HEK293 (cell line): ENCODE measurements at regions not wholly inside any gene's neighbourhood (a gene's known extent, or its start where the extent isn't known, plus 50 kb on each side); places are given as distances from the start of the nearest gene placed in this dataset.

Experiments used
- CTCF ChIA-PET: fragments of 350-600 bp; formaldehyde crosslinking; extraction: SDS; loops from one replicate; lab custom pipeline; 2021; ENCODE audit warnings: antibody characterized with exemption; lab: Yijun Ruan, JAX
- POLR2A ChIA-PET: fragments of 300-600 bp; formaldehyde crosslinking; extraction: SDS; loops from one replicate; lab custom pipeline; 2020; ENCODE audit warnings: antibody characterized with exemption, inconsistent platforms; lab: Yijun Ruan, JAX
- H3K27ac ChIP-seq: fragments of 200-500 bp; sonication (Bioruptor generic); 2 replicates; pipeline ENCODE4 v1.5.1; 2014; ENCODE audit warnings: low read depth, low read length, control low read depth, inconsistent platforms; ENCODE audit errors: extremely low read depth
- H3K36me3 ChIP-seq, 2 experiments: fragments of 200-500 bp in 1 of 2; sonication (Bioruptor generic) in 1 of 2; 1 replicate in 1 of 2; 2 replicates in 1 of 2; pipeline ENCODE4 v1.5.1; 2014 to 2017; ENCODE audit warnings: inconsistent platforms in 2 of 2, low read length in 2 of 2; ENCODE audit not compliant: control insufficient read depth in 2 of 2, insufficient read depth in 1 of 2
- H3K4me1 ChIP-seq: fragments of 200-500 bp; sonication (Bioruptor generic); 2 replicates; pipeline ENCODE4 v1.5.1; 2014; ENCODE audit warnings: mild to moderate bottlenecking, low read length, inconsistent platforms; ENCODE audit not compliant: control insufficient read depth, insufficient read depth
- H3K4me3 ChIP-seq: 2 replicates; pipeline ENCODE4 v1.5.1; 2011; ENCODE audit warnings: low read depth, mild to moderate bottlenecking, control low read depth, low read length, moderate library complexity
- H3K9me3 ChIP-seq: fragments of 200-500 bp; sonication (Bioruptor generic); 2 replicates; pipeline ENCODE4 v1.5.1; 2014; ENCODE audit warnings: low read depth, low read length, inconsistent platforms; ENCODE audit not compliant: control insufficient read depth, insufficient read depth
- FEZF1 ChIP-seq: fragments of 450-650 bp; formaldehyde crosslinking; IDR thresholded peaks from 2 replicates; pipeline ENCODE4 v1.5.1; 2016; ENCODE audit warnings: missing biosample characterization, missing genetic modification characterization
- KLF1 ChIP-seq: fragments of 450-650 bp; formaldehyde crosslinking; IDR thresholded peaks from 2 replicates; pipeline ENCODE4 v1.5.1; 2016; ENCODE audit warnings: missing biosample characterization, missing genetic modification characterization
- YY1 ChIP-seq: fragments of 450-650 bp; formaldehyde crosslinking; IDR thresholded peaks from 2 replicates; pipeline ENCODE4 v1.5.1; 2018; ENCODE audit warnings: missing biosample characterization, missing genetic modification characterization
- ZBTB8A ChIP-seq: fragments of 450-650 bp; formaldehyde crosslinking; IDR thresholded peaks from 2 replicates; pipeline ENCODE4 v1.5.1; 2016; ENCODE audit warnings: missing biosample characterization, missing genetic modification characterization
- ZFP69B ChIP-seq: fragments of 450-650 bp; formaldehyde crosslinking; IDR thresholded peaks from 2 replicates; pipeline ENCODE4 v1.5.1; 2016; ENCODE audit warnings: missing biosample characterization, missing genetic modification characterization
- ZNF157 ChIP-seq: fragments of 450-650 bp; formaldehyde crosslinking; IDR thresholded peaks from 2 replicates; pipeline ENCODE4 v1.5.1; 2016; ENCODE audit warnings: missing biosample characterization, missing genetic modification characterization
- ZNF16 ChIP-seq: fragments of 450-650 bp; formaldehyde crosslinking; IDR thresholded peaks from 2 replicates; pipeline ENCODE4 v1.5.1; 2016; ENCODE audit warnings: low read depth, missing biosample characterization, missing genetic modification characterization
- ZNF292 ChIP-seq: fragments of 450-650 bp; formaldehyde crosslinking; IDR thresholded peaks from 2 replicates; pipeline ENCODE4 v1.5.1; 2016; ENCODE audit warnings: low read depth, missing biosample characterization, missing genetic modification characterization, borderline replicate concordance
- ZNF335 ChIP-seq: fragments of 450-650 bp; formaldehyde crosslinking; conservative IDR thresholded peaks from 2 replicates; pipeline ENCODE4 v1.5.1; 2016; ENCODE audit warnings: missing biosample characterization, missing genetic modification characterization
- ZNF561 ChIP-seq: fragments of 450-650 bp; IDR thresholded peaks from 2 replicates; pipeline ENCODE4 v1.5.1; 2018; ENCODE audit warnings: missing biosample characterization, missing genetic modification characterization, borderline replicate concordance
- ZNF571 ChIP-seq: fragments of 450-650 bp; formaldehyde crosslinking; IDR thresholded peaks from 2 replicates; pipeline ENCODE4 v1.5.0; 2017; ENCODE audit warnings: missing biosample characterization, missing genetic modification characterization
- ZNF624 ChIP-seq: fragments of 450-650 bp; formaldehyde crosslinking; IDR thresholded peaks from 2 replicates; pipeline ENCODE4 v1.5.1; 2017; ENCODE audit warnings: missing biosample characterization, missing genetic modification characterization
- ZNF664 ChIP-seq: fragments of 450-650 bp; formaldehyde crosslinking; IDR thresholded peaks from 2 replicates; pipeline ENCODE4 v1.5.1; 2016; ENCODE audit warnings: missing biosample characterization, missing genetic modification characterization
- ZNF747 ChIP-seq: fragments of 450-650 bp; formaldehyde crosslinking; IDR thresholded peaks from 2 replicates; pipeline ENCODE4 v1.5.1; 2016; ENCODE audit warnings: missing biosample characterization, missing genetic modification characterization
- ZNF76 ChIP-seq: fragments of 450-650 bp; formaldehyde crosslinking; IDR thresholded peaks from 2 replicates; pipeline ENCODE4; 2016; ENCODE audit warnings: low read depth, missing biosample characterization, missing genetic modification characterization, borderline replicate concordance
- ZSCAN30 ChIP-seq: fragments of 450-650 bp; IDR thresholded peaks from 2 replicates; pipeline ENCODE4 v1.5.1; 2018; ENCODE audit warnings: missing biosample characterization, mild to moderate bottlenecking, missing genetic modification characterization, moderate library complexity
- TF ChIP-seq, protein P1 (sequence below): fragments of 450-650 bp; formaldehyde crosslinking; IDR thresholded peaks from 2 replicates; pipeline ENCODE4 v1.5.1; 2016; ENCODE audit warnings: missing biosample characterization, missing genetic modification characterization, low read depth
- TF ChIP-seq, protein P2 (sequence below): IDR thresholded peaks from 2 replicates; pipeline ENCODE4 v1.6.1; 2011; ENCODE audit warnings: mild to moderate bottlenecking, low read depth, low read length, borderline replicate concordance
- TF ChIP-seq, protein P3 (sequence below): fragments of 450-650 bp; formaldehyde crosslinking; IDR thresholded peaks from 2 replicates; pipeline ENCODE4 v1.5.1; 2016; ENCODE audit warnings: missing biosample characterization, missing genetic modification characterization
- TF ChIP-seq, protein P4 (sequence below): fragments of 450-650 bp; formaldehyde crosslinking; IDR thresholded peaks from 2 replicates; pipeline ENCODE4 v1.5.1; 2016; ENCODE audit warnings: missing biosample characterization, missing genetic modification characterization
- TF ChIP-seq, protein P5 (sequence below): fragments of 450-650 bp; formaldehyde crosslinking; IDR thresholded peaks from 2 replicates; pipeline ENCODE4 v1.5.1; 2016; ENCODE audit warnings: missing biosample characterization, missing genetic modification characterization

DNA sequence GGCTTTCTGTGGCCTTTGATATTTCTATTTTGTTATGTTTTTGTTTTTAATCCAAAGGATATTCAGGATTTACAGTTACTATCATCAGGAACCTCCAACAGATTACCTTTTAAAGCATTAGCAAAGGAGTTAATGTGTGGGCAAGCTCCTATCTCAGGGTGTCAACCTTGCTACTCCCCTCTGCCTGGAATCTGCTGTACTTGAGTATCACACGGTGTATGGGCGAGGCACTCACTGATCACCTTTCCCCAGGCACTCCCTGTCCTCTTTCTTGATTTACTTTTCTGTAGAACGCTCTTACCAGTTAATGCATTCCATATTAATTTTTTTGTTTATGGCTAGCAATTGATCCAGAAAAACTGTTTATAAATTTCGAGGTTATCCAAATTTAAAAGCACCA, 117.0 kb upstream of the GAS1 start:
- TF ChIP-seq ZSCAN30 (tag by site-specific recombination): no peak
- TF ChIP-seq ZBTB8A (tag by site-specific recombination): no peak
- no peak for TF ChIP-seq ZNF571 (tag by site-specific recombination)
- no peak for TF ChIP-seq ZNF747 (tag by site-specific recombination)
- TF ChIP-seq, protein P1, sequence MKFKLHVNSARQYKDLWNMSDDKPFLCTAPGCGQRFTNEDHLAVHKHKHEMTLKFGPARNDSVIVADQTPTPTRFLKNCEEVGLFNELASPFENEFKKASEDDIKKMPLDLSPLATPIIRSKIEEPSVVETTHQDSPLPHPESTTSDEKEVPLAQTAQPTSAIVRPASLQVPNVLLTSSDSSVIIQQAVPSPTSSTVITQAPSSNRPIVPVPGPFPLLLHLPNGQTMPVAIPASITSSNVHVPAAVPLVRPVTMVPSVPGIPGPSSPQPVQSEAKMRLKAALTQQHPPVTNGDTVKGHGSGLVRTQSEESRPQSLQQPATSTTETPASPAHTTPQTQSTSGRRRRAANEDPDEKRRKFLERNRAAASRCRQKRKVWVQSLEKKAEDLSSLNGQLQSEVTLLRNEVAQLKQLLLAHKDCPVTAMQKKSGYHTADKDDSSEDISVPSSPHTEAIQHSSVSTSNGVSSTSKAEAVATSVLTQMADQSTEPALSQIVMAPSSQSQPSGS (tag by site-specific recombination): no peak
- TF ChIP-seq ZNF76 (tag by site-specific recombination): no peak
- no peak for TF ChIP-seq YY1 (tag by site-specific recombination)
- no peak for TF ChIP-seq ZNF16 (tag by site-specific recombination)
- no peak for TF ChIP-seq ZNF157
- TF ChIP-seq, protein P2, sequence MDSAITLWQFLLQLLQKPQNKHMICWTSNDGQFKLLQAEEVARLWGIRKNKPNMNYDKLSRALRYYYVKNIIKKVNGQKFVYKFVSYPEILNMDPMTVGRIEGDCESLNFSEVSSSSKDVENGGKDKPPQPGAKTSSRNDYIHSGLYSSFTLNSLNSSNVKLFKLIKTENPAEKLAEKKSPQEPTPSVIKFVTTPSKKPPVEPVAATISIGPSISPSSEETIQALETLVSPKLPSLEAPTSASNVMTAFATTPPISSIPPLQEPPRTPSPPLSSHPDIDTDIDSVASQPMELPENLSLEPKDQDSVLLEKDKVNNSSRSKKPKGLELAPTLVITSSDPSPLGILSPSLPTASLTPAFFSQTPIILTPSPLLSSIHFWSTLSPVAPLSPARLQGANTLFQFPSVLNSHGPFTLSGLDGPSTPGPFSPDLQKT: no peak
- no peak for TF ChIP-seq KLF1 (tag by site-specific recombination)
- no peak overlapping the region for H3K4me3 ChIP-seq
- no peaks in the 10 kb centered on the region for H3K4me1 ChIP-seq
- H3K9me3 ChIP-seq: no peaks in the 10 kb centered on the region
- H3K36me3 ChIP-seq: no peaks in the 10 kb centered on the region
- no peak overlapping the region for H3K27ac ChIP-seq
- ChIA-PET POLR2A (no interaction called here), CTCF (no interaction called here)

DNA sequence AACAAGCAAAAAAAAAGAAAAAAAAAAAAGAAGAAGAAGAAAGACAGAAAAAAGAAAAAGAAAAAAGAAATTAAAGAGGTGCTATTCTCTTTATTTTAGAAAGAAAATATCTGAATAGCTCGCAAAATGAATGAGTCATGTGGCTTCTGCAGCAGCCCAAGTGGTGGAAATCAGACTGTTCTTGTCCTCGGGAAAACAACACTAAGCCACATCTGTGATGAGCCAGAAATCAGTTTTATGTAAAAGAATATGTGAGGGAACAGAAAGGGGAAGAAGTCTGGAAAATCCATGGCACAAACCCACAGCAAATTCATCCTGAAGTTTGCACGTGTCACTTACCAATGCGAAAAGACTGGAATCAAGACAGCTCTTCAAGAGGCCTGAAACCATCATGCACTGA, 118.7 kb upstream of the GAS1 start:
- Histone ChIP-seq H3K27ac (no peak overlapping the region), H3K4me1 (no peaks in the 10 kb centered on the region), H3K36me3 (no peaks in the 10 kb centered on the region), H3K9me3 (no peaks in the 10 kb centered on the region), H3K4me3 (no peak overlapping the region)
- CTCF ChIA-PET: interaction anchor here (0.6 to 1.0 kb wide), 2 partner anchors 25 to 70 kb away, joined by 3 read pairs; no protein-coding TSS in a partner anchor
- POLR2A ChIA-PET: no interaction called here
- TF ChIP-seq ZNF335 (tag by site-specific recombination) (0 out of 2 replicates have a peak, but pooled peaks have one; percentile 27), ZNF561 (tag by site-specific recombination) (no peak), FEZF1 (tag by site-specific recombination) (no peak), ZBTB8A (tag by site-specific recombination) (no peak)
- TF ChIP-seq, protein P3, sequence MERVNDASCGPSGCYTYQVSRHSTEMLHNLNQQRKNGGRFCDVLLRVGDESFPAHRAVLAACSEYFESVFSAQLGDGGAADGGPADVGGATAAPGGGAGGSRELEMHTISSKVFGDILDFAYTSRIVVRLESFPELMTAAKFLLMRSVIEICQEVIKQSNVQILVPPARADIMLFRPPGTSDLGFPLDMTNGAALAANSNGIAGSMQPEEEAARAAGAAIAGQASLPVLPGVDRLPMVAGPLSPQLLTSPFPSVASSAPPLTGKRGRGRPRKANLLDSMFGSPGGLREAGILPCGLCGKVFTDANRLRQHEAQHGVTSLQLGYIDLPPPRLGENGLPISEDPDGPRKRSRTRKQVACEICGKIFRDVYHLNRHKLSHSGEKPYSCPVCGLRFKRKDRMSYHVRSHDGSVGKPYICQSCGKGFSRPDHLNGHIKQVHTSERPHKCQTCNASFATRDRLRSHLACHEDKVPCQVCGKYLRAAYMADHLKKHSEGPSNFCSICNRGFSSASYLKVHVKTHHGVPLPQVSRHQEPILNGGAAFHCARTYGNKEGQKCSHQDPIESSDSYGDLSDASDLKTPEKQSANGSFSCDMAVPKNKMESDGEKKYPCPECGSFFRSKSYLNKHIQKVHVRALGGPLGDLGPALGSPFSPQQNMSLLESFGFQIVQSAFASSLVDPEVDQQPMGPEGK: no peak

DNA sequence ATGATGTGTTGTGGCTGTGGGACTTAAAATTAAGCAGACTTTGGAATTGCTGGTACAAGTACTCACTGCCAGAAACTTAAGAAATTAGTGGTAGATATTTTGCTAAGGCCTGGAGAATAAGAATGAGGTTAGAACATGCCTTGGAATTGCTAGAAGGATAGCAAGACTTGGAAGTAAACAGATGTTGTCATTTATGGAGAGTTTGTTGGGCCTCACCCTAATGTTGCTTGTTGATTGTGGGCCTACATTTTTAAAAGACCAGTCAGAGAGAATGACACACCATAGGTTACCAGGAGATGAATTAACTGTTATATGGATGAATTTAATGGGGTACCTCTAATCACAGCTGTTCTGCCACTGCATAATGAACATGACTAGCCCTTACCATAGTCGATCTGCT, 120.1 kb upstream of the GAS1 start:
- Histone ChIP-seq H3K4me1 (no peaks in the 10 kb centered on the region), H3K4me3 (no peak overlapping the region), H3K9me3 (no peaks in the 10 kb centered on the region), H3K36me3 (no peaks in the 10 kb centered on the region), H3K27ac (no peak overlapping the region)
- no peak for TF ChIP-seq ZNF664 (tag by site-specific recombination)
- no peak for TF ChIP-seq ZFP69B
- no peak for TF ChIP-seq ZNF624
- TF ChIP-seq, protein P4, sequence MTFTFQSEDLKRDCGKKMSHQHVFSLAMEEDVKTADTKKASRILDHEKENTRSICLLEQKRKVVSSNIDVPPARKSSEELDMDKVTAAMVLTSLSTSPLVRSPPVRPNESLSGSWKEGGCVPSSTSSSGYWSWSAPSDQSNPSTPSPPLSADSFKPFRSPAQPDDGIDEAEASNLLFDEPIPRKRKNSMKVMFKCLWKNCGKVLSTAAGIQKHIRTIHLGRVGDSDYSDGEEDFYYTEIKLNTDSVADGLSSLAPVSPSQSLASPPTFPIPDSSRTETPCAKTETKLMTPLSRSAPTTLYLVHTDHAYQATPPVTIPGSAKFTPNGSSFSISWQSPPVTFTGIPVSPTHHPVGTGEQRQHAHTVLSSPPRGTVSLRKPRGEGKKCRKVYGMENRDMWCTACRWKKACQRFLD (tag by site-specific recombination): no peak
- TF ChIP-seq ZNF292 (tag by site-specific recombination): no peak
- TF ChIP-seq, protein P5, sequence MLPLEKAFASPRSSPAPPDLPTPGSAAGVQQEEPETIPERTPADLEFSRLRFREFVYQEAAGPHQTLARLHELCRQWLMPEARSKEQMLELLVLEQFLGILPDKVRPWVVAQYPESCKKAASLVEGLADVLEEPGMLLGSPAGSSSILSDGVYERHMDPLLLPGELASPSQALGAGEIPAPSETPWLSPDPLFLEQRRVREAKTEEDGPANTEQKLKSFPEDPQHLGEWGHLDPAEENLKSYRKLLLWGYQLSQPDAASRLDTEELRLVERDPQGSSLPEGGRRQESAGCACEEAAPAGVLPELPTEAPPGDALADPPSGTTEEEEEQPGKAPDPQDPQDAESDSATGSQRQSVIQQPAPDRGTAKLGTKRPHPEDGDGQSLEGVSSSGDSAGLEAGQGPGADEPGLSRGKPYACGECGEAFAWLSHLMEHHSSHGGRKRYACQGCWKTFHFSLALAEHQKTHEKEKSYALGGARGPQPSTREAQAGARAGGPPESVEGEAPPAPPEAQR (tag by site-specific recombination): no peak
- CTCF ChIA-PET: interaction anchor here (0.6 to 1.8 kb wide), 3 partner anchors 14 to 1089 kb away, joined by 3 to 4 read pairs (median 3); no protein-coding TSS in a partner anchor
- POLR2A ChIA-PET: no interaction called here
